ENCODE measurements at regions not wholly inside any gene's neighbourhood (a gene's known extent, or its start where the extent isn't known, plus 50 kb on each side); places are given as distances from the start of the nearest gene placed in this dataset.

- TF ChIP-seq, protein P1, sequence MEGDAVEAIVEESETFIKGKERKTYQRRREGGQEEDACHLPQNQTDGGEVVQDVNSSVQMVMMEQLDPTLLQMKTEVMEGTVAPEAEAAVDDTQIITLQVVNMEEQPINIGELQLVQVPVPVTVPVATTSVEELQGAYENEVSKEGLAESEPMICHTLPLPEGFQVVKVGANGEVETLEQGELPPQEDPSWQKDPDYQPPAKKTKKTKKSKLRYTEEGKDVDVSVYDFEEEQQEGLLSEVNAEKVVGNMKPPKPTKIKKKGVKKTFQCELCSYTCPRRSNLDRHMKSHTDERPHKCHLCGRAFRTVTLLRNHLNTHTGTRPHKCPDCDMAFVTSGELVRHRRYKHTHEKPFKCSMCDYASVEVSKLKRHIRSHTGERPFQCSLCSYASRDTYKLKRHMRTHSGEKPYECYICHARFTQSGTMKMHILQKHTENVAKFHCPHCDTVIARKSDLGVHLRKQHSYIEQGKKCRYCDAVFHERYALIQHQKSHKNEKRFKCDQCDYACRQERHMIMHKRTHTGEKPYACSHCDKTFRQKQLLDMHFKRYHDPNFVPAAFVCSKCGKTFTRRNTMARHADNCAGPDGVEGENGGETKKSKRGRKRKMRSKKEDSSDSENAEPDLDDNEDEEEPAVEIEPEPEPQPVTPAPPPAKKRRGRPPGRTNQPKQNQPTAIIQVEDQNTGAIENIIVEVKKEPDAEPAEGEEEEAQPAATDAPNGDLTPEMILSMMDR (IDR thresholded peaks at IDR 0.05) = no peak
- TF ChIP-seq POLR2A (IDR thresholded peaks at IDR 0.05) = no peak
Measured at GRCh38 chr2:180254872-180255271, 247.8 kb upstream of the CWC22 start.
